Neural progenitor cell (in vitro differentiated cells): ENCODE measurements at regions not wholly inside any gene's neighbourhood (a gene's known extent, or its start where the extent isn't known, plus 50 kb on each side); places are given as distances from the start of the nearest gene placed in this dataset.

Source experiments
- CTCF ChIP-seq: fragments of 200-600 bp; sonication (generic); IDR thresholded peaks from 2 replicates; pipeline ENCODE4 v1.5.1; 2017; ENCODE audit warnings: antibody characterized with exemption, mild to moderate bottlenecking
- EZH2 ChIP-seq: fragments of 200-600 bp; sonication (generic); IDR thresholded peaks from 2 replicates; pipeline ENCODE4 v1.6.1; 2017; ENCODE audit warnings: antibody characterized with exemption, mild to moderate bottlenecking, moderate library complexity
- EZH2phosphoT487 ChIP-seq: fragments of 200-600 bp; sonication (generic); IDR thresholded peaks from 2 replicates; pipeline ENCODE4 v1.6.1; 2017; ENCODE audit warnings: antibody characterized with exemption

- no peak for TF ChIP-seq CTCF
- TF ChIP-seq EZH2phosphoT487: no peak
- no peak for TF ChIP-seq EZH2
Measured at GRCh38 chr3:88225326-88226008, 75.7 kb downstream of the C3orf38 start.
